ENCODE measurements at regions not wholly inside any gene's neighbourhood (a gene's known extent, or its start where the extent isn't known, plus 50 kb on each side); places are given as distances from the start of the nearest gene placed in this dataset.

GRCh38 chr18:71503222-71503621 lies 1040.9 kb downstream of the CBLN2 start:
- no peak for DNase-seq (ENCODE audit: low spot score)

- DNase-seq (ENCODE audit: low spot score) = no peak
These were observed 1058.5 kb downstream of the CBLN2 start for GRCh38 chr18:71485611-71486010.

- no peak for DNase-seq (ENCODE audit: low spot score)
These were observed 1072.0 kb downstream of the CBLN2 start for GRCh38 chr18:71471963-71472725.

GRCh38 chr18:71456206-71456605 lies 1087.9 kb downstream of the CBLN2 start:
- DNase-seq (ENCODE audit: low spot score) = no peak

- DNase-seq (ENCODE audit: low spot score) = no peak
These were observed 1093.9 kb downstream of the CBLN2 start for GRCh38 chr18:71450257-71450656.

DNA sequence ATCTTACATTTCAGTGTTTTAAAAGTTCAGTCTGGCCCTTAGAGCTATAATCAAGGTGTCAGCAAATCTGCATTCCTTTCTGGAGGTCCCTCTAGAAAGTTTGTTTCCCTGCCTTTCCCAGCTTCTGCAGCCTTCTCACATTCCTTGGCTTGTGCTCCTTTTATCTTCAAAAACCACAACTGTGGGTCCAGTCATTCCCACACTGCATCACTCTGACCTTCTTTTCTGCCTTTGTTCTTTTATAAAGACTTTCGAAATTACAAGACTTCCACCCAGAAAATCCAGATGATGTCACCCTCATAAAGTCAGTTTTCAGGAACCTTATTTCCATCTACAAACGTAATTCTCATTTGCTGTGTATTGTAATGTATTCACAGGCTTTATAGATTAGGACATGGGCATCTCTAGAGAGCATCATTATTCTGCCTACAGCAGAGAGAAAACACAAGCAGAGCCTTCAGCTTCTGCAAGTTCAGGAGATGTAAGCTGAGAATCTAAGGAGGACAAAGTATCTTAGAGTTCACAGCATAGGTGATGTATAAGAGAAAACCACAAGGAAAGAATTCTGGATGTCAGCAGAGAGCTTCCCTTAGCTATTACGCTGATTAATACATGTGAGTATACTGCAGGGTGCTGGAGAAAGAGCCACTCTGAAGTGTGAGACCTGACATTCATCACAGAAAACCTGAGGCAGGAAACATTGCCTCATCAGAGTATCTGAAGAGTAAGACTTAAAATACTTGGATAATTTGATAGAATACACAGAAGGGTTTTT lies 1100.2 kb downstream of the CBLN2 start:
- DNase-seq (ENCODE audit: low spot score) = no peak

- DNase-seq (ENCODE audit: low spot score) = no peak
These were observed 1101.4 kb downstream of the CBLN2 start for GRCh38 chr18:71442731-71443141.

DNA sequence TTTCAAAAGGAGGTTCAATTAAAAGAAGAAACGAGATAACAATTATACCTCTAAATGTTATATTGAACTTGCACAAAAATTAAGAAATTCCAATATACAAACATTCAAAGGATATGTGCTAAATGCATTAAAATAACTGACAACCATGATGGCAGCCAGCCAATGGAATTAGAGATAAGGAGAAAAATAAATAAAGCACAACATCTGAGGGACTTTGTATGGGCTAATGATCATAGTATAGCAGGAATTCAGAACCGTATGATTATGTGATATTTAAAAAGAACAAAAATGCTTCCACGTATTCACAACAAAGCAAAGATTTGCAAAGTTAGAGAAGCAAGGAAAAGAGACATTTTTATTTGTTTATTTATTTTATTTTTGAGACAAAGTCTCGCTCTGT lies 1103.0 kb downstream of the CBLN2 start:
- DNase-seq (ENCODE audit: low spot score) = no peak

GRCh38 chr18:71437511-71437910 lies 1106.6 kb downstream of the CBLN2 start:
- no peak for DNase-seq (ENCODE audit: low spot score)

GRCh38 chr18:71433373-71433772 lies 1110.8 kb downstream of the CBLN2 start:
- DNase-seq (ENCODE audit: low spot score) = no peak

DNA sequence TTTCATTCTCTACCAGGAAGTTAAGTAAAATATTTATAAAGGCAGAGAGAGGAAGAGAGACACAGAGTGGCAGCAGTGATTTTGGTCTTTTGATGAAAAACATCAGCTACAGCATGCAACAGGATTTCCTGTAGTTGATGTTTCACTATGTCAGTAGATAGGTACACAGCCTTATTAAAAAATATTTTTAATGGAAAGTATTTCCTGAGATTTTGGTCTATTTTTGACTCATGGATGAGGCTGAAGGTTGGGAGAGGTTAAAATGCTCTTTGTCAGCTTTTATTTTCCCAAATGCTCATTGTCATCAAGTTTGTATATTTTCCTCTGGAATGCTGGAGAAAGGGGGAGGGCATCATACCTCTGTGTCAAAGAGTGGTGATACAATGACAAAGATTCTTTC lies 1112.5 kb downstream of the CBLN2 start:
- DNase-seq (ENCODE audit: low spot score) = no peak

DNA sequence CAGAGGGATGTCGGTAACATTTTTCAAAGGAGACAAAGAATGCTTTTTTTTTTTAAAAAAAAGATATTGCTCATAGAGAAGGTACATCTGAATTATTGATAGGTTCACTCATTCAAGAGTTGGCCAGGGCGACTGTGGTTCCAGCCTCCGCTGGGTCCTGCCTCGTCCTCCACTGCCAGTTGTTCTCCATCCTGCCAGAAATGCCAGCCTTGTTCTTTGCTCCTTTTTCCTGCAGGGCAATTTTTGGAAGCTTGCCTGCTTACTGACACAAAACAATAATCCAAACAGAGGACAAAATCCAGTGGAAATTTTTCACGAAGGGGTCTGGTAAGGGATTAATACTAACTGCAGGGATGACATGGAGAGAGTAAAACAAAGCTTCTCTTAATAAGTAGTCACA lies 1113.0 kb downstream of the CBLN2 start:
- DNase-seq (ENCODE audit: low spot score) = peak; percentile 4

DNA sequence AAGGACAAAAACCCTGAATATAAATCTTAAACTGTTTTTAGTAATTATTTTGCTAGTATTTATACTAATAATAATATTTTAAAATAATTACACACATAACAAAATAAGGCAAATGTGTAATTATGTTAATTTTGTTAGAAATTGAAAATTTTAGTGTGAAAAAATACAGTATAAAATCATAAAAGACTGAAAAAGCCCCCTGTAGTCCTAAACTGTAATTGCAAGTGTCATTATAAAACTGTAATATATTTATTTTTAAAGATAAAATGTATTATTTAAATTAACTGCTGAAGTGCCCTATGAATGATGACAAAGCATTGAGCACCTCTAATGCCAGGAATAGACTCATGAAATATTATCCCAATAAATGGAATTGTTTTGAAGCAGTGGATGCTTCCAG lies 1117.7 kb downstream of the CBLN2 start:
- DNase-seq (ENCODE audit: low spot score) = no peak

DNA sequence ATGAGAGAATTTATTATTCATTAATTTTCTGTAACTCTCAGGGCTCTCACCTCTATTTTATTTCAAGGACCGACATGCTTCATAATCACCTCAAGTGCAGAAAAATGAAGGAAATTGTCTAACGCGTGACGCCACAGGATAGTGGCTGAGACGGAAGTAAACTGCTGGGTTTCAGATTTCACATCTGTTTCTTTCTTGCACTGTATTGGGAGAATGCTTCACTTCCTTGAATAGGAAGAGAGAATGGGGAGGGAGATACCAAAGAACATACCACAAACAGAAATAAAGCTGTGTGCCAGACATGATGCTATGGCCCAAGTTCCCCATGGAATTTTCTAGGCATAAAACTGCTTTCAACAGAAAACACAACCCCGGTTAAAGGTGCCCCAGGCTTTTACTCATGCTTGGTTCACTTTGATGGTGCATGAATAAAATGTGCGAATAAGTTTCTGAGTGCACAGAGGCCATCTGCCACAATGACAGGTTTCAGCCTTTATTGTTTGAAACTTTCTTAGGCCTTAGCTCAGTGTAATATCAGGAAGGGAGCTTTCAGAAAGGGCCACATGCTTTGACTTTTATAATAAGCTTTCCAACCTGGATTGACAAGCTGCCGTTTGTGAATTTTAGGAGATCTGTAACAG lies 1116.4 kb downstream of the SOCS6 start:
- no peak for DNase-seq (ENCODE audit: low spot score)

DNA sequence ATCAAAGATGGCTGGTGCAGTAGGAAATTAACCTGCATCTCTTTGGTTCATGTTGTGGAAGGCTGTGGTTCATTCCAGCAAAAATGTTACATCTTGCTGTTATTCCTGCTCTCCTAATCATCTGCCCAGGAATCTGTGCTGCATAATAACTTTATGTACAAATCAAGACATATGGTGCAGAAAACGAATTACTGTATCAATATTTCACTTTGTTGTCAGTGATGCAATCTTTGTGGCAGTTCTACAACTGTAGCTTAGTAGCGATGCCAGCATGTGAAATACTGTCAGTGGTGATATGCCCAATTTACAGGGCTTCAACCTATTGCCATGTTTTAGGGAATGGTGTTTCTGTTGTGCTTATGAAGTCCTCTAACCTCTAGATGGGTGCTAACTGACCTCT lies 1114.7 kb downstream of the SOCS6 start:
- no peak for DNase-seq (ENCODE audit: low spot score)

DNA sequence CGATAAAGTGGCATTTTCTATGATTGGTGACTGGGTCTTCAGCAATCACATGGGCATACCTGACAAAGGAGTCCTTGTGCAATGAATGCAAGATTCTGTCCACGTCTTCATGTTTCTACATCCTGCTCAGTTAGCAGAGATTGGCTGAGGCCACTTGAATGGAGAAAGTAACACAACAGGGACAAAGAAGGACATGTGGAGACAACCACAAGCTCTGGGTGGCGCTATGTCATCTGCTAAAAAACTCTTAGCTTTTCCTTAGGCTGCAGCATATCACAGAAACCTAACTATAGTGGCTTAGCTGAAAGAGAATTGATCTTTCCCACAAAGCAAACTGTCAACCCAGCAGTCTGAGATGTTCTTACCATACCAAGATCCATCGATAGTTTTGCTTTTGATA lies 1109.7 kb downstream of the SOCS6 start:
- DNase-seq (ENCODE audit: low spot score) = peak; percentile 21

DNA sequence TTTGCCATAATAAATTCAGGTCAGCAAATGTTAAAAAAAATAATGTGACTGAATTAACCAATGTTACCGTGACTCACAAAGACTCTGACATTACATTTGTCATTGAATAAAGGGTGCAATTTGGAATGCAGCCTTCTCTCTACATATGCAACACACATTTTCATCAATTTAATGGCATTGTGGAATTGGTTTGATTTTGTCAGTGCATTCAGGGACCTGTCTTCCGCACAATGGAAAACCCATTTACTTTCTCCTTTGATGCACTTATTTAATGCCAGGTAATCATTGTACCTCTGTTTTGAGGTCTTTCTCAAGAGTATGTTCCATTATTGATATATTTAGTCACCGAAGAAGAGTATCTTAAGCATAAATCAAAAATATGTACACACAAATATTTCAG lies 1099.3 kb downstream of the SOCS6 start:
- no peak for DNase-seq (ENCODE audit: low spot score)

DNA sequence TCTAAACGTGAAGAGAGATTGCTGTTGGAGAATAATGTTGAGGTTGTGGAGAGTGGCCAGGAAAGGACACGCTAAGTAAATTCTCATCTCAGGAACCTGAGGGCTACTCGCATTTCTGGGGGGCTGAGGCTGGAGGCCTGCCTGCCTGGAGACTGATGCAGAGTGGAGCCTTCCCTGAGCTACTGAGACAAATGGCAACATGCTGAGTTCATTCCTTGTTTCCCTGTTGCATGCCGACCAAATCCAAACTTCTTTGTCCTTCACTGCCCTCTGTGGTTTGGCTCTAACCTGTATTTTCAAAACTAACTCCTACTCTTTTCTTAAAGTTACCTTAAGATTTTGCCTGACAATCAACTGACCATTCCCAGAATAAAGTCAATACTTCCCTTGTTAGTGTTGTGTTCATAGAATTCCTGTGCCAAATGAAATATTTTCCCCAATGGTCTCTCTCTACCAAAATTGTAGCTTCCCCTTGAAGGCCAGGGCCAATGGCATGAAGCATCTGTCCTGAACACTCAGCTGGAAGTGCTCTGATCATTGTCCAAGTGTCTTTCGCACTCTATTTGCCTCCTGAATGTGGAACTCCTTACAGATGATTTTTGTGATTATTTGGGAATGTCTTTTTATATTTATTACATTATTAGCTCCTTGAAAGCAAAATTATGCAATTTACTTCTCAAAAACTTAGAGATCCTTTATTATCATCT lies 1085.6 kb downstream of the SOCS6 start:
- DNase-seq (ENCODE audit: low spot score) = no peak

- no peak for DNase-seq (ENCODE audit: low spot score)
These were observed 1083.2 kb downstream of the SOCS6 start for GRCh38 chr18:71371951-71372605.

DNA sequence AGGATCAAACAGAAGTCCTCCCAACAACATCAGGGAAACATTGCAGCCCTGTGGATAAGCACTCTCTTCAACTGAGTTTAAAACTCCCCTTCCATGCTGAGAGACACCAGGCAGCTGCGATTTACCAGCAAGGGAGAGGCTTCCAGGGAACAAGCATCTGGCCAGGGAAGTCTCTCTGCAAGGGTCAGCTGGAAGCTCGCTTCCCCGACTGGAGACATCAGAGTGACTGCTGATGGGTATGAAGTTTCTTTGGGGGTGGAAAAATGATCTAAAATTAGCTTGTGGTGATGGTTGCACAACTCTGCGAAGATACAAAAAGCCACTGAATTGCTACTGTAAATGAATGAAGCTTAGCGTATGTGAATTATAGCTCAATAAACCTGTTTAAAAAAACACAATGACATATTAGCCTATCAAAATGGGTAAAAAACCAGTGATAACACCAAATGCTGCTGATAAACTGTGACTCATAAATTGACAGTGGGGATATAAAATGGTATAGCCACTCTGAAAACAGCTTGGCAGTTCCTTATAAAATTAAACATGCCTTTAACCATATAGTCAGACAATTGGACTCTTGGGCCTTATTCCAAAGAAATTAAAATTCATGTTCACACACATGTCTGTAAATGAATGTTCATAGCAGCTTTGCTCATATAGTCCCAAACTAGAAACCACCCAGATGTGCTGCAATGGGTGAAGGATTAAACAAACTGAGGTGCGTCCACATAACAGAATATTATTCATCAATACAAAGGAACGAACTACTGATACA lies 1082.0 kb downstream of the SOCS6 start:
- DNase-seq (ENCODE audit: low spot score) = no peak

- no peak for DNase-seq (ENCODE audit: low spot score)
These were observed 1081.2 kb downstream of the SOCS6 start for GRCh38 chr18:71370095-71370494.
